Frontal cortex (tissue), 3 donors: ENCODE measurements at regions not wholly inside any gene's neighbourhood (a gene's known extent, or its start where the extent isn't known, plus 50 kb on each side); places are given as distances from the start of the nearest gene placed in this dataset.

Experiments
- DNase-seq, 2 donors: peaks; one replicate each; pipeline ENCODE4 v3.0.0; 2012; ENCODE audit warnings: low spot score in 2 of 2
- FAIRE-seq: peaks from 2 replicates; lab custom pipeline; 2012; peaks lifted over from hg19 to GRCh38; lab: Jason Lieb, UNC
- donor health status: control.
- donor health status: control.
- donor health status: control.

DNA sequence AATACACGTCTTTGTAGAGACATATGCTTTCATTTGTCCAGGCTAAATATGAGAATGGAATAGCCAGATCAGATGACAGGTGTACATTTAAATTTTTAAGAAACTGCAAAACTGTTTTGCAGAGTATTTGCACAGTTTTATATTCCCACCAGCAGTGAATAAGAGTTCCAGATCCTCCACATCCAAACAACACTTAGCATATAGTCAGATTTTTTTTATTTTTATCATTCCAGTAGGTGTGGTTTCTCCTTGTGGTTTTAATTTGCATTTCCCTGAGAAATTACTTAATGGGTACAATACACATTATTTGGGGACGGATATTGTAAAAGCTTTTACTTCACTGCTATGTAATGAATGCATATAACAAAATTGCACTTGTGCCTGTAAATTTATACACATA lies 56.7 kb upstream of the IRF2 start:
- DNase-seq (no peak), FAIRE-seq (no peak)

DNA sequence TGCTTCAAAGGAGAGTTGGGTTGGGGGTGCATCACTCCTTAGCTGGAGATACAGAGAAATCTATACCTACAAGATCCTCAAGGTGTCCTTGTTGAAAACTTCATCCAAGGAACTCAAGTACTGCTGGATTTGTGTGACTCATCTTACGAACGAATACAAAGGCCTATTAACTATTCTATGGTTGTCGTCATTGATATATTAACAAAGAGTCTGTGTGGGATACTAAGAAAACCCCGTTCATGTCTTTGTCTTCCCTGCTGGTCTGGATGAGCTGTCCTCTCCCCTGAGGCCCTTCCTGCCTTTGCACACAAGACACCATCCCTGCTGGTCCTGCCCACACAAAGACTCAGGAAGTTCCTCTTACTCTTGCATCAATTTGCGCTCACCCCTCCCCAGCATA lies 54.9 kb upstream of the IRF2 start:
- no peak for DNase-seq
- no peak for FAIRE-seq

DNA sequence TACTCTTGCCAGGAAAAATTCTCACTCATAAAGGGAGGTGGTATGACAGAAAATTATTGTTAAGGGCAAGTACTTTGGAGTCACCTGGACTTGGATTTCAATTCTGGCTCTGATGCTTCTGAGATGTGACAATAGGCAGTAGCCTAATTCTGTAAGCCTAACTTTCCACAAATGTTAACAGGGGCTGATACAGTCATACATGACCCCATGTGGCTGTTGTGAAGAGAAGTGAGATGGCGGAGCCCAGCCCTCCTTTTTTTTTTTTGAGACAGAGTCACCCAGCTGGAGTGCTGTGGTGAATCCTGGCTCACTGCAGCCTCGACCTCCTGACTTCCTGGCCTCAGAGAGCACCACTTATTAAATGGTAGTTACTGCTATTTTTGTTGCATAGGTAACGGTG lies 54.4 kb upstream of the IRF2 start:
- no peak for FAIRE-seq
- no peak for DNase-seq

DNA sequence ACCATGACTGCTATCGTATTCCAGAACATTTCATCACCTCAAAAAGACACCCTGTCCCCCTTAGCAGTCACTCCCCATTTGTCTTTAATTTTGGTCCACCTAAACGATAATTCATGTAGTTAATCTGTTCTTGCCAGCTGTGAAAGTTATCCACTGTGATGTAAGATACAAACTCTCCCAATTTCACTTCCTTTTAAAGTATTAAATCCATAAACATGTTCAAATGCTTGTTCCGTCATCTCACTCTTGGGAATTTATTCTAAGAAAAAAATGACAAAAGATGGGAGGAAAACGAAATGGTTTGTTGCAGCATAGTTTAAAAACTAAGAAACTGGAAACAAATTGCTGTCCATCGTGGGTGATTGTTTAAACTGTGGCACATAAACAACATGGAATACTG lies 53.7 kb upstream of the IRF2 start:
- FAIRE-seq (no peak), DNase-seq (no peak)

DNA sequence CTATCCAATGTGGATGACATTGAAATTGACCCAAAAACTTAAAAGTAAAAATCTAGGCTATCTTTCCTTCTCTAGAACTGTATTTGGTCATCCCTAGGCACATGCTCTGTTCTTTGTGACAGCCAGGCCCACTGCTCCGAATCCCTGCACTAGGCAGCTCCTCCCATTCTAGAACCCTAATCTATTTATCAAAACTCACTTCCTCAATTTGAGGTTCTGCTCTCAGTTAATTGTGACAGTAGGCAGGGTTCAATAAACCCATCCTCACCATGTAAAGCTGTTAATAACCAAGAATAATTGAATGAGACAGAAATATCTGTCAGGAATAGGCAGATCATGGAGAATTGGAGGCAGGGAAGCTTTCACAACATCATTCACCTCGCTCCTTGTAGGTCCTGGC lies 51.9 kb upstream of the IRF2 start:
- DNase-seq (no peak), FAIRE-seq (no peak)
